NB4 (cell line): ENCODE measurements at regions not wholly inside any gene's neighbourhood (a gene's known extent, or its start where the extent isn't known, plus 50 kb on each side); places are given as distances from the start of the nearest gene placed in this dataset.

Experiments used
- MYC ChIP-seq: IDR thresholded peaks from 2 replicates; pipeline ENCODE4 v1.6.1; 2011; ENCODE audit warnings: low read depth, low read length
- POLR2A ChIP-seq: IDR thresholded peaks from 2 replicates; pipeline ENCODE4 v1.6.1; 2011; ENCODE audit warnings: mild to moderate bottlenecking; ENCODE audit not compliant: insufficient read length; ENCODE audit errors: extremely low read depth
- TF ChIP-seq, protein P1 (sequence below): IDR thresholded peaks from one replicate; pipeline ENCODE4 v1.5.1; 2012; ENCODE audit warnings: low read depth, low read length
- TF ChIP-seq, protein P2 (sequence below): IDR thresholded peaks from 2 replicates; pipeline ENCODE4 v1.6.1; 2011; ENCODE audit warnings: low read depth, low read length

DNA sequence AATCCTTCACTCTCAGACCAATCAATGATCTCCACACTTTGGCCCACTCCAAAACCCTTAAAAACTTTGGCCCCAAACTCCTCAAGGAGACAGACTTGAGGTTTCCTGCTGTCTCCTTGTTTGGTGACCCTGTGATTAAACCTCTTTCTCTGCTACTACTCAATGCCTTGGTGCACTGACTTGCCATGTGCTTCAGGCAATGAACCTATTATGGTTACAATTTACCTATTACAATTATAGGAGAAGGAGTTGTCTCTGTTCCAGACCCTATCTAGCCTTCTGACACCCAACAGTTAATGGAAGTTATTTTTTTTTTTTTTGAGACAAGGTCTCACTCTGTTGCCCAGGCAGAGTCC, 263.1 kb downstream of the STIM2 start:
- TF ChIP-seq, protein P1, sequence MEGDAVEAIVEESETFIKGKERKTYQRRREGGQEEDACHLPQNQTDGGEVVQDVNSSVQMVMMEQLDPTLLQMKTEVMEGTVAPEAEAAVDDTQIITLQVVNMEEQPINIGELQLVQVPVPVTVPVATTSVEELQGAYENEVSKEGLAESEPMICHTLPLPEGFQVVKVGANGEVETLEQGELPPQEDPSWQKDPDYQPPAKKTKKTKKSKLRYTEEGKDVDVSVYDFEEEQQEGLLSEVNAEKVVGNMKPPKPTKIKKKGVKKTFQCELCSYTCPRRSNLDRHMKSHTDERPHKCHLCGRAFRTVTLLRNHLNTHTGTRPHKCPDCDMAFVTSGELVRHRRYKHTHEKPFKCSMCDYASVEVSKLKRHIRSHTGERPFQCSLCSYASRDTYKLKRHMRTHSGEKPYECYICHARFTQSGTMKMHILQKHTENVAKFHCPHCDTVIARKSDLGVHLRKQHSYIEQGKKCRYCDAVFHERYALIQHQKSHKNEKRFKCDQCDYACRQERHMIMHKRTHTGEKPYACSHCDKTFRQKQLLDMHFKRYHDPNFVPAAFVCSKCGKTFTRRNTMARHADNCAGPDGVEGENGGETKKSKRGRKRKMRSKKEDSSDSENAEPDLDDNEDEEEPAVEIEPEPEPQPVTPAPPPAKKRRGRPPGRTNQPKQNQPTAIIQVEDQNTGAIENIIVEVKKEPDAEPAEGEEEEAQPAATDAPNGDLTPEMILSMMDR: no peak
- TF ChIP-seq POLR2A (no peak), MYC (no peak)
- TF ChIP-seq, protein P2, sequence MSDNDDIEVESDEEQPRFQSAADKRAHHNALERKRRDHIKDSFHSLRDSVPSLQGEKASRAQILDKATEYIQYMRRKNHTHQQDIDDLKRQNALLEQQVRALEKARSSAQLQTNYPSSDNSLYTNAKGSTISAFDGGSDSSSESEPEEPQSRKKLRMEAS: no peak
